ENCODE measurements at regions not wholly inside any gene's neighbourhood (a gene's known extent, or its start where the extent isn't known, plus 50 kb on each side); places are given as distances from the start of the nearest gene placed in this dataset.

- Mint-ChIP-seq H3K27me3 (ENCODE audit: unreplicated experiment) (no peaks in the 10 kb centered on the region), H3K4me3 (ENCODE audit: unreplicated experiment) (no peak overlapping the region), H3K36me3 (ENCODE audit: unreplicated experiment) (no peaks in the 10 kb centered on the region), H3K4me1 (ENCODE audit: unreplicated experiment) (peaks cover 22% of the 10 kb centered on the region), H3K27ac (ENCODE audit: unreplicated experiment) (no peak overlapping the region), H3K9me3 (ENCODE audit: unreplicated experiment) (no peaks in the 10 kb centered on the region)
- no peak for TF ChIP-seq CTCF (IDR thresholded peaks at IDR 0.05)
- DNase-seq (ENCODE audit: extremely low spot score, unreplicated experiment) = no peak
Observed at GRCh38 chr11:103636232-103636631, 400.2 kb upstream of the DDI1 start.

GRCh38 chr11:103637295-103637694 is 399.1 kb upstream of the DDI1 start:
- no peak for TF ChIP-seq CTCF (IDR thresholded peaks at IDR 0.05)
- Mint-ChIP-seq H3K9me3 (ENCODE audit: unreplicated experiment) (no peaks in the 10 kb centered on the region), H3K27me3 (ENCODE audit: unreplicated experiment) (no peaks in the 10 kb centered on the region), H3K4me3 (ENCODE audit: unreplicated experiment) (no peak overlapping the region), H3K4me1 (ENCODE audit: unreplicated experiment) (peaks cover 24% of the 10 kb centered on the region), H3K36me3 (ENCODE audit: unreplicated experiment) (no peaks in the 10 kb centered on the region), H3K27ac (ENCODE audit: unreplicated experiment) (no peak overlapping the region)
- DNase-seq (ENCODE audit: extremely low spot score, unreplicated experiment) = no peak

- Mint-ChIP-seq H3K9me3 (ENCODE audit: unreplicated experiment) (no peaks in the 10 kb centered on the region), H3K4me3 (ENCODE audit: unreplicated experiment) (no peak overlapping the region), H3K4me1 (ENCODE audit: unreplicated experiment) (peaks cover 23% of the 10 kb centered on the region), H3K27me3 (ENCODE audit: unreplicated experiment) (no peaks in the 10 kb centered on the region), H3K36me3 (ENCODE audit: unreplicated experiment) (no peaks in the 10 kb centered on the region), H3K27ac (ENCODE audit: unreplicated experiment) (no peak overlapping the region)
- DNase-seq (ENCODE audit: extremely low spot score, unreplicated experiment) = no peak
- no peak for TF ChIP-seq CTCF (IDR thresholded peaks at IDR 0.05)
Observed at GRCh38 chr11:103637831-103638230, 398.6 kb upstream of the DDI1 start.

GRCh38 chr11:103644676-103645075 is 391.8 kb upstream of the DDI1 start:
- H3K4me3 Mint-ChIP-seq (ENCODE audit: unreplicated experiment) = no peak overlapping the region
- no peaks in the 10 kb centered on the region for H3K27me3 Mint-ChIP-seq (ENCODE audit: unreplicated experiment)
- TF ChIP-seq CTCF (IDR thresholded peaks at IDR 0.05) = no peak
- H3K4me1 Mint-ChIP-seq (ENCODE audit: unreplicated experiment) = peaks cover 3% of the 10 kb centered on the region
- DNase-seq (ENCODE audit: extremely low spot score, unreplicated experiment) = no peak
- H3K9me3 Mint-ChIP-seq (ENCODE audit: unreplicated experiment) = no peaks in the 10 kb centered on the region
- no peak overlapping the region for H3K27ac Mint-ChIP-seq (ENCODE audit: unreplicated experiment)
- no peaks in the 10 kb centered on the region for H3K36me3 Mint-ChIP-seq (ENCODE audit: unreplicated experiment)

- H3K4me3 Mint-ChIP-seq (ENCODE audit: unreplicated experiment) = no peak overlapping the region
- TF ChIP-seq CTCF (IDR thresholded peaks at IDR 0.05) = no peak
- H3K36me3 Mint-ChIP-seq (ENCODE audit: unreplicated experiment) = no peaks in the 10 kb centered on the region
- H3K27ac Mint-ChIP-seq (ENCODE audit: unreplicated experiment) = no peak overlapping the region
- no peaks in the 10 kb centered on the region for H3K27me3 Mint-ChIP-seq (ENCODE audit: unreplicated experiment)
- no peak for DNase-seq (ENCODE audit: extremely low spot score, unreplicated experiment)
- H3K4me1 Mint-ChIP-seq (ENCODE audit: unreplicated experiment) = no peaks in the 10 kb centered on the region
- peaks cover 4% of the 10 kb centered on the region for H3K9me3 Mint-ChIP-seq (ENCODE audit: unreplicated experiment)
Observed at GRCh38 chr11:103648054-103648453, 388.4 kb upstream of the DDI1 start.

Measured in osteocyte (in vitro differentiated cells).